Smooth muscle cell (in vitro differentiated cells): ENCODE measurements at regions not wholly inside any gene's neighbourhood (a gene's known extent, or its start where the extent isn't known, plus 50 kb on each side); places are given as distances from the start of the nearest gene placed in this dataset.

Experiments used
- DNase-seq: peaks from one replicate; lab custom pipeline; 2025; ENCODE audit not compliant: unreplicated experiment; lab: John Stamatoyannopoulos, UW
- H2AFZ ChIP-seq: fragments of 200-600 bp; sonication (generic); 2 replicates; pipeline ENCODE4 v1.6.0; 2016; ENCODE audit warnings: antibody characterized with exemption, low read depth, mild to moderate bottlenecking
- H3F3A ChIP-seq: fragments of 200-600 bp; sonication (generic); 2 replicates; pipeline ENCODE4 v1.6.0; 2017; ENCODE audit warnings: antibody characterized with exemption, low read depth
- H3K27ac ChIP-seq: fragments of 200-600 bp; sonication (generic); 2 replicates; pipeline ENCODE4 v1.5.1; 2016; ENCODE audit warnings: low read depth, mild to moderate bottlenecking
- H3K27me3 ChIP-seq: fragments of 200-600 bp; sonication (generic); 2 replicates; pipeline ENCODE4 v1.6.1; 2016; ENCODE audit warnings: low read depth, mild to moderate bottlenecking
- H3K36me3 ChIP-seq: fragments of 200-600 bp; sonication (generic); 2 replicates; pipeline ENCODE4 v1.5.1; 2016; ENCODE audit warnings: low read depth
- H3K4me1 ChIP-seq: fragments of 200-600 bp; sonication (generic); 2 replicates; pipeline ENCODE4 v1.5.1; 2016; ENCODE audit warnings: low read depth
- H3K4me2 ChIP-seq: fragments of 200-600 bp; sonication (generic); 2 replicates; pipeline ENCODE4 v1.6.0; 2016; ENCODE audit warnings: mild to moderate bottlenecking
- H3K4me3 ChIP-seq: fragments of 200-600 bp; sonication (generic); 2 replicates; pipeline ENCODE4 v1.5.1; 2016; ENCODE audit warnings: mild to moderate bottlenecking
- H3K79me2 ChIP-seq: fragments of 200-600 bp; sonication (generic); 2 replicates; pipeline ENCODE4 v1.6.0; 2016; ENCODE audit warnings: low read depth, mild to moderate bottlenecking
- H3K9ac ChIP-seq: fragments of 200-600 bp; sonication (generic); 2 replicates; pipeline ENCODE4 v1.6.0; 2016; ENCODE audit warnings: low read depth
- H3K9me3 ChIP-seq: fragments of 200-600 bp; sonication (generic); replicated peaks from 2 replicates; pipeline ENCODE4 v1.5.1; 2016; ENCODE audit warnings: low read depth
- H4K20me1 ChIP-seq: fragments of 200-600 bp; sonication (generic); 2 replicates; pipeline ENCODE4 v1.6.0; 2016; ENCODE audit warnings: low read depth
- CTCF ChIP-seq: fragments of 200-600 bp; sonication (generic); IDR thresholded peaks from 2 replicates; pipeline ENCODE4 v1.5.1; 2017; ENCODE audit warnings: borderline replicate concordance, mild to moderate bottlenecking, antibody characterized with exemption; ENCODE audit not compliant: insufficient read depth, poor library complexity, severe bottlenecking
- WGBS: methylation state at CpG from one replicate; pipeline ENCODE4 v1.1.7; 2016; ENCODE audit warnings: low lambda C conversion rate; 5-methylcytosine and 5-hydroxymethylcytosine counted together

GRCh38 chr4:28947374-28947773 lies 1772.8 kb upstream of the PCDH7 start:
- no peak for TF ChIP-seq CTCF
- H3K27me3 ChIP-seq = no peaks in the 10 kb centered on the region
- WGBS = 92% methylated on average over 1 of the region's 1 CpG
- no peak overlapping the region for H3K9ac ChIP-seq
- H3K27ac ChIP-seq = no peak overlapping the region
- H3K4me2 ChIP-seq = no peak overlapping the region
- no peaks in the 10 kb centered on the region for H3K9me3 ChIP-seq
- H4K20me1 ChIP-seq = no peaks in the 10 kb centered on the region
- no peaks in the 10 kb centered on the region for H3K4me1 ChIP-seq
- H3F3A ChIP-seq = no peaks in the 10 kb centered on the region
- H3K36me3 ChIP-seq = no peaks in the 10 kb centered on the region
- H3K4me3 ChIP-seq = no peak overlapping the region
- H2AFZ ChIP-seq = no peak overlapping the region
- no peak for DNase-seq
- H3K79me2 ChIP-seq = no peaks in the 10 kb centered on the region

- H4K20me1 ChIP-seq = no peaks in the 10 kb centered on the region
- DNase-seq = no peak
- H2AFZ ChIP-seq = peak overlapping the region; percentile 21
- H3K27ac ChIP-seq = no peak overlapping the region
- no peaks in the 10 kb centered on the region for H3K9me3 ChIP-seq
- no peaks in the 10 kb centered on the region for H3K79me2 ChIP-seq
- H3F3A ChIP-seq = no peaks in the 10 kb centered on the region
- H3K36me3 ChIP-seq = no peaks in the 10 kb centered on the region
- H3K4me3 ChIP-seq = no peak overlapping the region
- no peak for TF ChIP-seq CTCF
- WGBS = 58% methylated on average over 2 of the region's 2 CpGs
- no peaks in the 10 kb centered on the region for H3K27me3 ChIP-seq
- H3K4me2 ChIP-seq = no peak overlapping the region
- no peaks in the 10 kb centered on the region for H3K4me1 ChIP-seq
- H3K9ac ChIP-seq = no peak overlapping the region
Observed at GRCh38 chr4:28948501-28948900, 1771.7 kb upstream of the PCDH7 start.

GRCh38 chr4:28966982-28967381 lies 1753.2 kb upstream of the PCDH7 start:
- Histone ChIP-seq H3K4me2 (peak overlapping the region; percentile 9), H3K36me3 (no peaks in the 10 kb centered on the region), H3K9me3 (no peaks in the 10 kb centered on the region), H4K20me1 (no peaks in the 10 kb centered on the region), H3K4me3 (no peak overlapping the region), H3F3A (no peaks in the 10 kb centered on the region), H3K9ac (peak overlapping the region; percentile 26), H3K4me1 (peaks cover 4% of the 10 kb centered on the region), H3K79me2 (no peaks in the 10 kb centered on the region), H2AFZ (peak overlapping the region; percentile 20), H3K27ac (peak overlapping the region; percentile 74), H3K27me3 (no peaks in the 10 kb centered on the region)
- WGBS = 33% methylated on average over 4 of the region's 4 CpGs
- TF ChIP-seq CTCF = no peak
- no peak for DNase-seq

- Histone ChIP-seq H3K4me3 (no peak overlapping the region), H3K4me1 (no peaks in the 10 kb centered on the region), H2AFZ (no peak overlapping the region), H3K9ac (no peak overlapping the region), H3K36me3 (no peaks in the 10 kb centered on the region), H3K9me3 (no peaks in the 10 kb centered on the region), H3F3A (no peaks in the 10 kb centered on the region), H3K27me3 (no peaks in the 10 kb centered on the region), H3K27ac (peak overlapping the region; percentile 67), H4K20me1 (no peaks in the 10 kb centered on the region), H3K79me2 (no peaks in the 10 kb centered on the region), H3K4me2 (peak overlapping the region; percentile 39)
- DNase-seq = no peak
- WGBS = 47% methylated on average over 3 of the region's 3 CpGs
- no peak for TF ChIP-seq CTCF
Observed at GRCh38 chr4:28973587-28974350, 1746.4 kb upstream of the PCDH7 start.
